Fibroblast of villous mesenchyme (primary cell): ENCODE measurements at regions not wholly inside any gene's neighbourhood (a gene's known extent, or its start where the extent isn't known, plus 50 kb on each side); places are given as distances from the start of the nearest gene placed in this dataset.

Experiments
- DNase-seq: peaks from one replicate; pipeline ENCODE4 v3.0.0-alpha.2; 2010; ENCODE audit warnings: low read depth
- H3K4me3 ChIP-seq: 2 replicates; pipeline ENCODE4 v1.5.1; 2011; ENCODE audit warnings: low read depth, mild to moderate bottlenecking, low read length
- CTCF ChIP-seq: IDR thresholded peaks from 2 replicates; pipeline ENCODE4 v1.5.1; 2012; ENCODE audit warnings: low read depth, mild to moderate bottlenecking, low read length; ENCODE audit not compliant: insufficient read depth

GRCh38 chr19:56946159-56946558 lies 105.6 kb upstream of the PEG3 start:
- H3K4me3 ChIP-seq, result no peak overlapping the region
- TF ChIP-seq CTCF, result no peak
- DNase-seq, result no peak

- no peak for TF ChIP-seq CTCF
- no peak overlapping the region for H3K4me3 ChIP-seq
- DNase-seq, result no peak
Measured at GRCh38 chr19:56947206-56947605, 106.7 kb upstream of the PEG3 start.

- TF ChIP-seq CTCF, result no peak
- DNase-seq, result no peak
- no peak overlapping the region for H3K4me3 ChIP-seq
Measured at GRCh38 chr19:56949626-56950025, 109.1 kb upstream of the PEG3 start.

- TF ChIP-seq CTCF, result no peak
- no peak overlapping the region for H3K4me3 ChIP-seq
- DNase-seq, result no peak
Measured at GRCh38 chr19:56951672-56952071, 111.1 kb upstream of the PEG3 start.

- DNase-seq, result no peak
- no peak for TF ChIP-seq CTCF
- H3K4me3 ChIP-seq, result no peak overlapping the region
Measured at GRCh38 chr19:56953470-56953869, 112.9 kb upstream of the PEG3 start.

- no peak overlapping the region for H3K4me3 ChIP-seq
- TF ChIP-seq CTCF, result no peak
- no peak for DNase-seq
Measured at GRCh38 chr19:56955637-56956216, 115.2 kb upstream of the PEG3 start.
